Adrenal gland (tissue), 9 donors: ENCODE measurements at regions not wholly inside any gene's neighbourhood (a gene's known extent, or its start where the extent isn't known, plus 50 kb on each side); places are given as distances from the start of the nearest gene placed in this dataset.

ENCODE experiments used
- DNase-seq, 7 donors: peaks; one replicate each; pipeline ENCODE4 v3.0.0-alpha.2; 2019 to 2020
- H3K27ac ChIP-seq, 5 donors: fragments of 200-600 bp; sonication (generic) in 4 of 5; 1 replicate in 3 of 5; 2 replicates in 2 of 5; pipeline versions ENCODE4 v1.5.1 to v1.8.0; 2016 to 2020; ENCODE audit warnings: mild to moderate bottlenecking in 1 of 5
- H3K27me3 ChIP-seq: fragments of 200-600 bp; 2 replicates; pipeline ENCODE4 v1.8.0; 2021
- H3K36me3 ChIP-seq, 2 donors: fragments of 200-600 bp; replicated peaks in 1 of 2; 1 replicate in 1 of 2; 2 replicates in 1 of 2; pipeline versions ENCODE4 v1.5.1 to v1.8.0; 2018 to 2022
- H3K4me1 ChIP-seq, 2 donors: fragments of 200-600 bp; replicated peaks in 1 of 2; 1 replicate in 1 of 2; 2 replicates in 1 of 2; pipeline versions ENCODE4 v1.5.1 to v1.8.0; 2018 to 2021
- H3K4me3 ChIP-seq, 4 donors: fragments of 200-600 bp; sonication (generic) in 3 of 4; one replicate each; pipeline ENCODE4 v1.5.1; 2016 to 2018
- H3K9me3 ChIP-seq, 3 donors: fragments of 200-600 bp; sonication (generic) in 1 of 3; replicated peaks in 1 of 3; 1 replicate in 2 of 3; 2 replicates in 1 of 3; pipeline versions ENCODE4 v1.5.1 to v1.8.0; 2016 to 2021
- POLR2A ChIP-seq, 2 donors: fragments of 450-650 bp; IDR thresholded peaks; one replicate each; pipeline ENCODE4 v1.6.1; 2017; ENCODE audit warnings: antibody characterized with exemption in 2 of 2, mild to moderate bottlenecking in 2 of 2, moderate library complexity in 1 of 2
- WGBS, 4 donors: extraction: QIAGEN DNeasy Blood & Tissue Kit in 2 of 4; methylation state at CpG; one replicate each; pipeline versions ENCODE4 v1.1.5 to v1.1.7; 2013 to 2017; 5-methylcytosine and 5-hydroxymethylcytosine counted together
- intact Hi-C, 2 donors: fragments of 100-400 bp; cut with DNase I; formaldehyde crosslinking; loops; one replicate each; pipeline versions ENCODE4 v1.14.1 to v1.15.0; 2022 to 2023
- TF ChIP-seq, protein P1 (sequence below), 6 experiments: fragments of 450-650 bp in 4 of 6; fragments of 200-600 bp in 2 of 6; sonication (generic) in 1 of 6; IDR thresholded peaks; 1 replicate in 5 of 6; 2 replicates in 1 of 6; pipeline versions ENCODE4 v1.5.1 to v1.8.0; 2016 to 2021; ENCODE audit warnings: antibody characterized with exemption in 6 of 6, mild to moderate bottlenecking in 2 of 6, moderate library complexity in 1 of 6
- donor health status: healthy with polysubstance abuse.
- donor health status: Bipolar disorder and iron deficiency.
- donor health status: DM: yes; HTN: yes; CAD: no.
- donor health status: DM: no; HTN: no; CAD: no.
- donor health status: DM: no; HTN: no; CAD: no.

DNA sequence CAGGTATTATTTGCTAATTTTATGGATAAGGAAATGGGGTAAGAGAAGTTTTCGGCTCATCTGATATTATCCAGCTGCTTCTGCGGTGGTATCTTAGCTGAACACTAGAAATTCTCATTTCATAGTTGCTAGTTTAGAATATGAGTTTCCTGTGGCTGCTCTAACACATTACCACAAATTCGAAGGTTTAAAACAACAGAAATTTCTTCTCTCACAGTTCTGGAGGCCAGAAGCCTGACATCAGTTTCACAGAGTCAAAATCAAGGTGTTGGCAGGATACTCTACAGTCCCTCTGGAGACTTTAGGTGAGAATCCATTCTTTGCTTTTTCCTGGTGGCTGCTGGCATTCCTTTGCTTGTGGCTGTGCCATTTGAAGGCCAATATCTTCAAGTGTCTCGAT lies 205.9 kb downstream of the PTEN start:
- Histone ChIP-seq H3K9me3 (no peaks in the 10 kb centered on the region), H3K27ac (no peak overlapping the region), H3K4me1 (peaks cover 0 to 16% of the 10 kb centered on the region in 2 donors), H3K36me3 (no peaks in the 10 kb centered on the region), H3K4me3 (no peak overlapping the region), H3K27me3 (no peaks in the 10 kb centered on the region)
- 84 to 88% (median 87%) methylated on average over 4 of the region's 4 CpGs for WGBS, 4 donors
- no peak for DNase-seq
- intact Hi-C loops, result no loop called here
- TF ChIP-seq, protein P1, sequence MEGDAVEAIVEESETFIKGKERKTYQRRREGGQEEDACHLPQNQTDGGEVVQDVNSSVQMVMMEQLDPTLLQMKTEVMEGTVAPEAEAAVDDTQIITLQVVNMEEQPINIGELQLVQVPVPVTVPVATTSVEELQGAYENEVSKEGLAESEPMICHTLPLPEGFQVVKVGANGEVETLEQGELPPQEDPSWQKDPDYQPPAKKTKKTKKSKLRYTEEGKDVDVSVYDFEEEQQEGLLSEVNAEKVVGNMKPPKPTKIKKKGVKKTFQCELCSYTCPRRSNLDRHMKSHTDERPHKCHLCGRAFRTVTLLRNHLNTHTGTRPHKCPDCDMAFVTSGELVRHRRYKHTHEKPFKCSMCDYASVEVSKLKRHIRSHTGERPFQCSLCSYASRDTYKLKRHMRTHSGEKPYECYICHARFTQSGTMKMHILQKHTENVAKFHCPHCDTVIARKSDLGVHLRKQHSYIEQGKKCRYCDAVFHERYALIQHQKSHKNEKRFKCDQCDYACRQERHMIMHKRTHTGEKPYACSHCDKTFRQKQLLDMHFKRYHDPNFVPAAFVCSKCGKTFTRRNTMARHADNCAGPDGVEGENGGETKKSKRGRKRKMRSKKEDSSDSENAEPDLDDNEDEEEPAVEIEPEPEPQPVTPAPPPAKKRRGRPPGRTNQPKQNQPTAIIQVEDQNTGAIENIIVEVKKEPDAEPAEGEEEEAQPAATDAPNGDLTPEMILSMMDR (IDR thresholded peaks at IDR 0.05), result no peak

DNA sequence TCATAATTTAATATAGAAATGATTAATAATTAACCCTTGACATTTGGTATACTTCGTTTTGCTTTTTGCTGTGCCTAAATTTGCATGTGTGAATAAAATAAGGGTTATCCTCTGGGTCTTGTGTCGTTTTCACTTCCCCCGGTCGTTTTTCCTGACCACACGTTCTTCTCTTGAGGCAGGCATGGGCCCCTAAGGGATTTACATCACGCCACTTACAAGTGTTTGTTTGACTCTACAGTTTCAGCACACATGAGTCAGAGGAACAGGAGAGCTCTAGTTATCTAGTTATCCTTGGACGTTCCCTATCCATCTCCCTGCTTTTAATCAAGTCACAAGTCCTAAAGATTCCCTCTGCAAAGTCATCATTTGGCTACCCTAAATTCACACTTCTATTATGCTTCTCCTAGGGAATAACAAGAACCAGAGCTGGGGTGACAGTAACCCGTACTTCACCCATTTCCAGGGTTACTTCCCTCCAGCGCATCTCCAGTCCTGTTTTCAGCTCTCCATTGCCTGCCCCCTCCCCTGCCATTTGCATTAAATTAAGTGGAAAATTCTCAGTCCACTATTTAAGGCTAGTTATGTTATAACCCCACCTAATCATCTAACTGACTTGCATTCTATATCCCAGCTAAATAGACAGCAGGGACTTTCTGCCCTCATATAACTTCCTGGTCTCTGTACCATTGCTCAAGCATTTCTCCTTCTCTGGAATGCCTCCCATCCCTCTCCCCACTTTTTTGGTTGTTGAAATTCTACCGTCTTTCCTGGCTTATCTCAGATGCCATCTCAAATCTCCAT lies 206.9 kb downstream of the PTEN start:
- WGBS, 4 donors, result 50 to 69% (median 60%) methylated on average over 10 of the region's 10 CpGs
- intact Hi-C loops, result no loop called here
- DNase-seq, result no peak
- Histone ChIP-seq H3K4me1 (peaks cover 0 to 6% of the 10 kb centered on the region in 2 donors), H3K36me3 (no peaks in the 10 kb centered on the region), H3K27ac (no peak overlapping the region), H3K9me3 (no peaks in the 10 kb centered on the region), H3K4me3 (no peak overlapping the region), H3K27me3 (no peaks in the 10 kb centered on the region)
- no peak for TF ChIP-seq POLR2A (IDR thresholded peaks at IDR 0.05)
- TF ChIP-seq, protein P1 (IDR thresholded peaks at IDR 0.05), result no peak

DNA sequence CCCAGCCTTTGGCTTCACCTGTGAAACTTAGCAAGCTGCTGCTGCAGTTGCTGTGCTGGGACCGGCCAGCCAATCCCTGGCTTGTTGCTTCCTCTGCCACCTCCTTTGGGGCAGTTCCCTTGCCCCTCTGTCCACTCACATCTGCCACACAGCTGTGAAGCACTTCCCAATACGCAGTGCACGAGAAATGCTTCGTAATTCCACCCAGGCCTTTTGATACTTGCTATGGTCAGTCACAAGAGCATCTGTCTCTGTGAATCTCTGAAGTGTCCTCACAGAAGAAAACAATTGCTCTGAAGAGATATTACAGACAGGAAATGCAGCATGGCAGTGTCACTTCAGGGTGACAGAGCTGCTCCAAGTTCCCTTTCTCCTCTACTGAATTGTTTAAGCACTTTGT lies 208.5 kb downstream of the PTEN start:
- H3K4me1 ChIP-seq, result no peaks in the 10 kb centered on the region
- no peak for DNase-seq
- H3K27ac ChIP-seq, result no peak overlapping the region
- intact Hi-C loops, result no loop called here
- WGBS, 4 donors, result 62 to 87% (median 73%) methylated on average over 4 of the region's 4 CpGs
- no peak overlapping the region for H3K4me3 ChIP-seq
- H3K27me3 ChIP-seq, result no peaks in the 10 kb centered on the region
- no peaks in the 10 kb centered on the region for H3K36me3 ChIP-seq
- H3K9me3 ChIP-seq, result no peaks in the 10 kb centered on the region
- TF ChIP-seq, protein P1 (IDR thresholded peaks at IDR 0.05), result no peak
- no peak for TF ChIP-seq POLR2A (IDR thresholded peaks at IDR 0.05)

DNA sequence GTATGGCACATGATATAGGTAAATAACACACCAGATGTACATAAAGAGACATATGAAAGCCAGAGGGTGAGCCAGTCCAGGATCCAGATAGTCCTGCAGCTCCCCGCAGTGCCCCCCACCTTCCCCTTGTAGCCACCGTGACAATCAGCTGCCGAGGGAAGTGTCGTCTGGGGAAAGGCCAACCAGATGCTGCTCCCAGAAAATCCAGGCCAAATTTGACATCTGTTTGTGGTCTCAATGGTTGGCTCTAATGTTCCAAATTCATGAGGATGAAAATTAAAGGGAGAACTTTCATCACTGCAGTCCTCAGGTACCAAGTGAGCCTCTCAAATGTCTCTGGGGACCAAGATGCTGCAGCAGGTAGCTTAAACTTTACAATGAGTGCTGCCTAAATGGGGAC lies 210.3 kb downstream of the PTEN start:
- Histone ChIP-seq H3K4me3 (no peak overlapping the region), H3K4me1 (no peaks in the 10 kb centered on the region), H3K27me3 (no peaks in the 10 kb centered on the region), H3K9me3 (no peaks in the 10 kb centered on the region), H3K27ac (no peak overlapping the region), H3K36me3 (no peaks in the 10 kb centered on the region)
- TF ChIP-seq POLR2A (IDR thresholded peaks at IDR 0.05), result no peak
- TF ChIP-seq, protein P1 (IDR thresholded peaks at IDR 0.05), result no peak
- intact Hi-C loops, result no loop called here
- no peak for DNase-seq
- WGBS, 4 donors, result 66 to 91% (median 84%) methylated on average over 4 of the region's 4 CpGs
